NCI-H524 (cell line): ENCODE measurements at regions not wholly inside any gene's neighbourhood (a gene's known extent, or its start where the extent isn't known, plus 50 kb on each side); places are given as distances from the start of the nearest gene placed in this dataset.

Experiments
- DNase-seq, 2 experiments: peaks; one replicate each; lab custom pipeline; 2025; lab: John Stamatoyannopoulos, UW

GRCh38 chr20:20938131-20938530, 168.0 kb downstream of the LINC00237 start:
- DNase-seq: no peak

GRCh38 chr20:20933142-20933958, 172.8 kb downstream of the LINC00237 start:
- no peak for DNase-seq

DNA sequence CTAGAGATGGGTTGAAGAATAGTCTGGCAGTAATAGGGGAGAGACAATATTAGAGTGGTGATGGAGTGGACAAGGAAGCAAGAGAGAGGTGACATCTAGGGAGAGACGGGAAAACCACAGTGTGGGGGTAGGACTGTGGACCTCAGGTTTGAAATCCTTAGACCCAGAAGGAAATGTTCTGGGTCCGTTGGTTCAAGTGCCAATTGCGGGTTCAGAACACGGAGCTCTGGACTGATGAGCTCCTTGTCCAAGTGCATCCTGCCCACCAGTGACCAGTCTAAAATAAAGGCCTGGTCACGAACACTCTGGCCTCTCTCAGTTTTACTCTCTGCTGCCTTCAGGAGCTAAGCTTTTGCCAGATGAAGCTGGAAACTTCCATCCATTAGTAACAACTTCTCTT, 174.0 kb downstream of the LINC00237 start:
- DNase-seq: no peak

DNA sequence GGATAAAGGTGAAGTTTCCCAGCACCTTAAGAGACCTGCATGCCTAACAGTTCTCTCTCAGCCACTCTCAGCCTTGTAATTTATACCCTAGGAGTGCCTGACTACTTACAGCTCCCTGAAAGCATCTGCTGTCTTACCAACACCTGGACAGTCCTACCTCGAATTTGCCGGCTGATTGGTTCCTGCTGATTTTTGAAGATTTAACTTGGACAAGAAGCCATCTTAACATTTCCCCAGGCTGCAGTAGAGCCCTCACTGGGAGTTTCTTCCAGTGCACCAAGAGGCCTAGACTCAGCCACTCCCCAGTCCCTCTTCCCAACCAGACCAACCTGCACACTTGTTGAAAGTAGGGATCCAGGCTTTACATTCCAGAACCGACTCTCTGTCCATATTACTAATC, 174.5 kb downstream of the LINC00237 start:
- no peak for DNase-seq

DNA sequence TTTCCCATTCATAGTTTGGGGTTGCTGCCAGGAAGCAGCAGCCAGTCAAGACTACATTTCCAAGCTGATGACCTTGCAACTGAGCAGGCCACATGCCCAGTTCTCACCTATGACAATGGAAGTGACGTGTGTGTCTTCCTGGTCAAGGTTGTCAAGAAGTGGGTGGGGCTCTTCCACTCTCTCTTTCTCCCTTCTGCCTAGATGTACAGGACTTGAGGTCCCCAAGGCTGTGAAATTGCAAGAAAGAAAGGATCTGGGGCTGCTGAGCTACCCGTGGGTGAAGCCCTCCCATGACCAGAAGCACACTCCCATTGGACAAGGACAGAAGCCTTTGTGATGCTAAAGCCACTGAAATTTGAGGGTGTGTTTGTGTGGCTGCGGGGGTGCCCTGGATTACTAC, 175.1 kb downstream of the LINC00237 start:
- DNase-seq: no peak

DNA sequence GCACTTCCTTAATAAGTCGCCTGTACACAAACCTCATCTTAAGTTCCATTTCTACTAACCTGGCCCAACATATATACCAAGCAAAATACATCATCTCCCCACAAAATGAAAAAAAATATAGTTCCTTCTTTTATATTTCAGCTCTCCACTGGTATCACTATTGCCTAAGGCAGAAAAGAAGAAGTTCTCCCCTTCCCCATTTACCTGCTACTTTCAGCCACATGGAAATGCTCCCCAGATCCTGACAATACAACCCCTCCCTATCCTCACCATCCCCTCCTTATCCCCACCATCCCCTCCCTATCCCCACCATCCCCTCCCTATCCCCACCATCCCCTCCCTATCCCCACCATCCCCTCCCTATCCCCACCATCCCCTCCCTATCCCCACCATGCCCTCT, 175.7 kb downstream of the LINC00237 start:
- DNase-seq: no peak

DNA sequence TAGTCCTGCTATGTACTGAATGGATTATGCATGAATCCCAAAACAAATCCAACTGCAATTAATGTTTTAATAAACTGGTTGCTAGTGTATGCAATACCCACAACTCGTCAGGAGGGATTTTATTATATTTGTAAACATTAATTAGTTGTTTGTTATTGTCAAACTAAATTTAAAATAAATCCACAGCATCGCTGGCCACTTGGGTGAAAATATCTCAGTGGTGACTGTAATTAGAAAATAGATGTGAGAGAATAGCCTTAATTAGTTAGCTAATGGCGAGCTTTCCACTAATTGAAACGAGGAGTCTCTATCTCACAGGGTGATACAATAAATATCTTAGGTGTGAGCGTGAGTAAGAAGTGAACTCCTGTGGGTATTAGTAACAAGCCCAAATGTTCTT, 176.8 kb downstream of the LINC00237 start:
- DNase-seq: no peak

DNA sequence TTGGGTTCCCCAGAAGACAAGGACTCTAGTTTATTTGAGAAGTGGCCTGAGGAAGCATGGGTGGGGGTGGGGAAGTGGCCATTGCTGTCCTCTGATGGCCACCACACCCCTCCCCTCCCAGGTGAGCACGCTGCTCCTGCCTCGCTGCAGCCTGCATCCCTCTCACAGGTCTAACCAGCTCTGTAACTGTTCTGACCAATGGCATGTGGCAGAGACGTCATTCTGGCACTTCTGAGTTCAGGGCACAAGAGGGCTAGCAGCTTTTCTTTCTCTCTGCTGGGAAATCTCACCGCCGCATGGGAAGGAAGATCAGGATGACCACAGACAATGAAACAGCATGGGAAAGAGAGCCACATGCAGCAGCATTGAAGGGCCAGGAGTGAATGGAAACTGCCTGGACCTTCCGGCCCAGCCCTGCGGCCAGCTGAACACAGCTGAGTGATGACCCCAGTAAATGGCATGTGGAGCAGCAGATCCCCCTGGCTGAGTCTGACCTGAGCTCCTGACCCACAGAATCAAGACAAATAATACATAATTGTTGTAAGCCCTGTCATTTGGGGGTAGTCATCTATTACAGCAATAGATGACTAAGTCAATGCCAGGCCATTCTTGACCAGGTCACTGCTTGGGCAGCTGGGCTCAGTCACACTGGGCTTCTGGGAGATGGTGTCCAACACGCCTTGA, 179.8 kb downstream of the LINC00237 start:
- DNase-seq: no peak

- no peak for DNase-seq
Observed at GRCh38 chr20:20920433-20920832, 185.7 kb downstream of the LINC00237 start.

GRCh38 chr20:20915844-20916243, 190.3 kb downstream of the LINC00237 start:
- no peak for DNase-seq

GRCh38 chr20:20904501-20904831, 192.0 kb upstream of the RALGAPA2 start:
- no peak for DNase-seq

GRCh38 chr20:20903773-20904500, 191.5 kb upstream of the RALGAPA2 start:
- DNase-seq: no peak

- DNase-seq: no peak
Observed at GRCh38 chr20:20897922-20898321, 185.5 kb upstream of the RALGAPA2 start.

GRCh38 chr20:20897145-20897544, 184.7 kb upstream of the RALGAPA2 start:
- peak in 1 of 2 experiments; percentile 17 for DNase-seq

DNA sequence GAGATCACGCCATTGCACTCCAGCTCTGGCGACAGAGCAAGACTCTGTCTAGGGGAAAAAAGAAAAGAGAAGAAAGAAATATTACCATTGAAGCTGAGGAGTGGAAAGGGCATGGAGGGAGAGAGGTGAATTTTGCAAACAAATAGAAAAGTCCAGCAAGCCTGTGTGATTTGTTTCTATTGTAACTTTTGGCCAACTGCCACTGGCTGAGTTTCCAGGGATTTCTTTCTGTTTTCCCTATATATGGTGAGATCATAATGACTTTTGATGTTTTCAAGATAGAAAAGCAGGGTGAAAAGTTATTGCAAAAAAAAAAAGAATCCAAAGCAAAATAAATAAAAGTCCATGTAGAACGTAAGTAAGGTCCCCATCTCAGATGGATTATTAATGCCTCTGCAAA, 184.2 kb upstream of the RALGAPA2 start:
- DNase-seq: no peak

GRCh38 chr20:20895537-20895936, 183.1 kb upstream of the RALGAPA2 start:
- no peak for DNase-seq

DNA sequence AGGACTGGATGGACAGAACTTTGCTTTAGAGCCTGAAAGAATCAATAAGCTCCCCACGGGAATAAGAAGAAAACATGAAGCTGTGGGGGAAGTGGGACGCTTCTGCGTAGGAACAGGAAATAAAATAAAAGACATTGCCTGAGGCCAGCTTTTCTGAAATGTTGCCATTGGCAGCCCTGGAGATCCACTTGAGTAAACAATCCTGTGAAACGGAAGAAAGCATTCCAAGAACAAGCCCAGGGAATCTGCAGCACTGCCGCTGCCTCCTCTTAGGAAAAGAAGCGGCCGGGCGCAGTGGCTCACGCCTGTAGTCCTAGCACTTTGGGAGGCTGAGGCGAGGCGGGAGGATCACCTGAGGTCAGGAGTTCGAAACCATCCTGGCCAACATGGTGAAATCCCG, 182.3 kb upstream of the RALGAPA2 start:
- DNase-seq: no peak

DNA sequence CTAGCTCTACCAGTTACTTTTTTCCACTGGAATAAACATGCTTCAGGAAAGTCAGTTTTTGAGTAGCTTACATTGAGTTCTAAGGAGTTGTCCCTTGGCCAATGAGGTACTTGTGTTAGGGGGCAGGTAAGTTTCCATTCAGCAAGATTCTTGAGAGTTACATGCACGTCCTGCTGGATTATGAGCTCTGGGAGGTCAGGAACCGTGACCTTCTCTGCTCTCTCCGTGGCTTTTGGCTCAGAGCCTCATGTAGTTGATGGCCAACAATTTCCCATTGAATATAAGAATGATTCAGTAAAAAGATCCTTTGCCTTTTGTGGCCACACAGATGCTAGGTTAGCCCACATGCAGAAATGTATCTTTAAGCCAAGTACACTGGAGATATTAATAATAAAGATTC, 181.8 kb upstream of the RALGAPA2 start:
- no peak for DNase-seq

GRCh38 chr20:20892328-20892727, 179.9 kb upstream of the RALGAPA2 start:
- no peak for DNase-seq

DNA sequence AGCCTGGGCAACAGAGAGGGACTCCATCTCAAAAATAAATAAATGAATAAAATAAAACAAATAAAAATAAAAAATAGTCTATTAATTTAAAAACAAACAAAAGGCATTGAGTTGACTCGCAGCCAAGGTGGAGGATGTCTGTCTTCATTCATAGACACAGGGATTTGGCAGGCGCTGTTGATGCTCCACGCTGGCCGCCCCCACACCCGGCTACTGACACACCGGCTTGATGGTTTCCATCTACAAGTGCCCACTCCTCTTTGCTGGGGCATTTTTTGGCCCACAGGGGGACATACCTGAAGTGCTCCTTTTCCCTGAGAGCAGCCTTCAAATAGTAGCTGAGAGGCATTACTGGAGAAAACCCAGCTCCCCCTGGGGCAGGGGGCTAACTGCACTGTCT, 178.3 kb upstream of the RALGAPA2 start:
- DNase-seq: no peak

DNA sequence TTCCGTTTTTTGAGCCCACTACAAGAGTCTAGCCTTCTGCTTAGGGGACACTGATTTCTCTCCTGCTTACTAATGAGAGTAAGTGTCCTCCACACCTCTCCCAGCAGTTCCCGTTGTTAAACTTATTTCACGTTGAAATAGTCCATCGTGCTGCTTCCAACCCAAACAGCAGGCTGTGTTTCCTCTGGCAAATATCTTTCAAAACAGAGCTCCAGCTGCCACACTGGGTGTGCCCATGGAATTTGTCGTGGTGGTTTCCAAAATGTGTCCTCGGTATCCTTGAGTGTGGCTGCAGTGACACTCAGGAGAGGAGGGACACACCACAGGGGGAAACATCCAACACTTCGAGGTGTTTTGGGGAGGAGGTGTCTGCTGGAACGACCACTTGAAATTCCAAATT, 176.5 kb upstream of the RALGAPA2 start:
- DNase-seq: no peak

DNA sequence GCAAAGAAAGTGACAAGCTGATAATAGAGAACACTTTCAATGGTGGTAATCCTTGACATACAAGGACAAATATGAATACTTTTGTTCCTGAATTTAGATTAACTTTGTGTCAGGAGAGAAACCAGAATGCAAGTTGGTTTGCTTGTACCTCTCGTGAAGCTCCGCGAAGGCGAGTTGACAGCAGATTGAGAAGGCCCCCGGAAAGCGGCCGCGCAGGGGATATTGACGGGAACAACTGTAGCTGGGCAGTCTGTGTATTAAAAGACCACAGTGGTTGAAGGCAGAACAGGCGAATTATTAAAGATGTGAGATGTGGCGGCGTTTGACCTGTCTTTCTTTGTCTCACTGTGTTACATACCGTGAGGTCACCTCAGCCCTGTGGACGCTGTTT, 175.8 kb upstream of the RALGAPA2 start:
- no peak for DNase-seq

DNA sequence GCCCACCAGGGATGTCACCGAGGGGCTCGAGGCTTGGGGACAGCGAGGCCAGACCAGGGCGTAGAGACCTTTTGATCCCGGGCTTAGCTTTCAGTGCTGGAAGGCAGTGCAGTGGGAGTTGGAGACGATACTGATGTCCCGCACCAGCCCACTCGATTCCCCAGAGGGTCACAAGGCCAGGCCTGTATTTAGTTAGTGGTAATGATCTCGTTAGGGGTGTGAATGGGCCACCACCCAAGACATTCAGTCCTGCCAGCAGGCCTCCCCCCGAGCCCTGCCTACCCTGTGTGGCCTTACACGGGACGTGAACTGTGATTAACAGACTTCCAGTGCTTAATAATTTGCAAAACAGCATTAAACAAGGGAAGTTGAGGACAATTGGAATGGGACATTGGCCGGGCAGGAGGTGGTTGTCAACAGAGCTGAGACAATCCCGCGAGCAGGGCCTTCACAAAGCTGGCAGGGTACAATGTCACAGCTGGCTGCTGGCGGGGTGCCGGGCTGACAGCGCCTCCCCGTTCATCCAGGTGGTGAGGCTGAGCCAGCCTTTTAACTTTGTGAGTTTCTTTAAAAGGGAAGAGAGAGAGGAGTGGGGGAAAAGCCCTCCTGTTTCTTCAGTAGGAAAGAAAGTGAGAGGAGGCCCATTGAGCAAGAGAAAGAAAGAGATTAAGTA, 175.3 kb upstream of the RALGAPA2 start:
- no peak for DNase-seq
